Transverse colon (tissue), 4 donors: ENCODE measurements at regions not wholly inside any gene's neighbourhood (a gene's known extent, or its start where the extent isn't known, plus 50 kb on each side); places are given as distances from the start of the nearest gene placed in this dataset.

Source experiments
- DNase-seq: peaks from one replicate; pipeline ENCODE4 v3.0.0-alpha.2; 2019
- H3K27ac ChIP-seq, 4 donors: fragments of 200-600 bp; sonication (generic); 2 replicates each; pipeline ENCODE4 v1.5.1; 2016 to 2018; ENCODE audit warnings: inconsistent platforms in 4 of 4
- H3K27me3 ChIP-seq: fragments of 200-600 bp; sonication (generic); 2 replicates; pipeline ENCODE4 v1.5.1; 2017; ENCODE audit warnings: inconsistent platforms
- H3K36me3 ChIP-seq, 4 donors: fragments of 200-600 bp; sonication (generic); 2 replicates each; pipeline ENCODE4 v1.5.1; 2017 to 2019; ENCODE audit warnings: inconsistent platforms in 4 of 4
- H3K4me1 ChIP-seq, 4 donors: fragments of 200-600 bp; sonication (generic); 2 replicates each; pipeline ENCODE4 v1.5.1; 2017 to 2020; ENCODE audit warnings: inconsistent platforms in 4 of 4
- H3K4me3 ChIP-seq, 4 donors: fragments of 200-600 bp; sonication (generic); 1 replicate in 1 of 4; 2 replicates in 3 of 4; pipeline versions ENCODE4 v1.5.1 to v1.6.1; 2017 to 2019; ENCODE audit warnings: inconsistent platforms in 4 of 4
- H3K9me3 ChIP-seq, 2 donors: fragments of 200-600 bp; sonication (generic); 2 replicates each; pipeline ENCODE4 v1.5.1; 2017 to 2019; ENCODE audit warnings: inconsistent platforms in 2 of 2
- EP300 ChIP-seq: sonication (generic); formaldehyde crosslinking; IDR thresholded peaks from one replicate; pipeline ENCODE4 v1.6.1; 2017; ENCODE audit warnings: antibody characterized with exemption, low read depth
- POLR2A ChIP-seq: fragments of 450-650 bp; IDR thresholded peaks from one replicate; pipeline ENCODE4 v1.6.1; 2016; ENCODE audit warnings: antibody characterized with exemption, mild to moderate bottlenecking, moderate library complexity
- POLR2AphosphoS5 ChIP-seq, 3 donors: sonication (generic); formaldehyde crosslinking; IDR thresholded peaks; one replicate each; pipeline ENCODE4 v1.6.1; 2016; ENCODE audit warnings: antibody characterized with exemption in 3 of 3
- WGBS, 2 donors: methylation state at CpG; one replicate each; pipeline ENCODE4 v1.1.5; 2018; ENCODE audit warnings: low coverage in 1 of 2; 5-methylcytosine and 5-hydroxymethylcytosine counted together
- in situ Hi-C, 4 donors: fragments of 200-750 bp; cut with MboI; loops; one replicate each; pipeline versions ENCODE4 v1.15.0 to v1.15.1; 2017; ENCODE audit warnings: low sequenced_read_pairs in 3 of 4, low pct_ligation_motif_present in 1 of 4, low pct_unique_long_range_greater_than_20kb in 1 of 4
- intact Hi-C: fragments of 100-400 bp; cut with DNase I; formaldehyde crosslinking; loops from one replicate; pipeline ENCODE4 v1.15.1; 2023; ENCODE audit warnings: low total_unique reads
- TF ChIP-seq, protein P1 (sequence below), 5 experiments: fragments of 200-600 bp in 3 of 5; fragments of 450-650 bp in 2 of 5; sonication (generic) in 3 of 5; IDR thresholded peaks; 1 replicate in 2 of 5; 2 replicates in 3 of 5; pipeline ENCODE4 v1.5.1; 2016 to 2017; ENCODE audit warnings: antibody characterized with exemption in 5 of 5, inconsistent platforms in 3 of 5, mild to moderate bottlenecking in 2 of 5, moderate library complexity in 1 of 5

- no peaks in the 10 kb centered on the region for H3K27me3 ChIP-seq
- DNase-seq, result no peak
- WGBS, 2 donors, result 79 to 85% methylated on average over 6 to 7 of the region's 7 CpGs
- intact Hi-C loops (no loop called here), in situ Hi-C loops (no loop called here)
- TF ChIP-seq POLR2AphosphoS5 (IDR thresholded peaks at IDR 0.05), result no peak
- no peak for TF ChIP-seq POLR2A
- TF ChIP-seq EP300, result no peak
- TF ChIP-seq, protein P1, sequence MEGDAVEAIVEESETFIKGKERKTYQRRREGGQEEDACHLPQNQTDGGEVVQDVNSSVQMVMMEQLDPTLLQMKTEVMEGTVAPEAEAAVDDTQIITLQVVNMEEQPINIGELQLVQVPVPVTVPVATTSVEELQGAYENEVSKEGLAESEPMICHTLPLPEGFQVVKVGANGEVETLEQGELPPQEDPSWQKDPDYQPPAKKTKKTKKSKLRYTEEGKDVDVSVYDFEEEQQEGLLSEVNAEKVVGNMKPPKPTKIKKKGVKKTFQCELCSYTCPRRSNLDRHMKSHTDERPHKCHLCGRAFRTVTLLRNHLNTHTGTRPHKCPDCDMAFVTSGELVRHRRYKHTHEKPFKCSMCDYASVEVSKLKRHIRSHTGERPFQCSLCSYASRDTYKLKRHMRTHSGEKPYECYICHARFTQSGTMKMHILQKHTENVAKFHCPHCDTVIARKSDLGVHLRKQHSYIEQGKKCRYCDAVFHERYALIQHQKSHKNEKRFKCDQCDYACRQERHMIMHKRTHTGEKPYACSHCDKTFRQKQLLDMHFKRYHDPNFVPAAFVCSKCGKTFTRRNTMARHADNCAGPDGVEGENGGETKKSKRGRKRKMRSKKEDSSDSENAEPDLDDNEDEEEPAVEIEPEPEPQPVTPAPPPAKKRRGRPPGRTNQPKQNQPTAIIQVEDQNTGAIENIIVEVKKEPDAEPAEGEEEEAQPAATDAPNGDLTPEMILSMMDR (IDR thresholded peaks at IDR 0.05), result no peak
- H3K9me3 ChIP-seq, result no peaks in the 10 kb centered on the region
- H3K27ac ChIP-seq, result no peak overlapping the region
- no peaks in the 10 kb centered on the region for H3K36me3 ChIP-seq
- peaks cover 0 to 12% (median 5%) of the 10 kb centered on the region in 4 donors for H3K4me1 ChIP-seq
- no peak overlapping the region for H3K4me3 ChIP-seq
These were observed 57.8 kb upstream of the CTAGE1 start for GRCh38 chr18:22475426-22476100.

- in situ Hi-C loops (no loop called here), intact Hi-C loops (no loop called here)
- no peak overlapping the region for H3K27ac ChIP-seq
- no peaks in the 10 kb centered on the region for H3K4me1 ChIP-seq
- 100% methylated on average over 1 of the region's 1 CpG; no CpG with 5 or more reads in 1 of the 2 donors for WGBS, 2 donors
- H3K36me3 ChIP-seq, result no peaks in the 10 kb centered on the region
- H3K9me3 ChIP-seq, result no peaks in the 10 kb centered on the region
- no peak for DNase-seq
- no peak for TF ChIP-seq POLR2AphosphoS5 (IDR thresholded peaks at IDR 0.05)
- TF ChIP-seq, protein P1 (IDR thresholded peaks at IDR 0.05), result no peak
- TF ChIP-seq EP300, result no peak
- no peak for TF ChIP-seq POLR2A
- H3K4me3 ChIP-seq, result no peak overlapping the region
- H3K27me3 ChIP-seq, result no peaks in the 10 kb centered on the region
These were observed 59.5 kb upstream of the CTAGE1 start for GRCh38 chr18:22477222-22477621.

GRCh38 chr18:22482948-22483347 lies 65.2 kb upstream of the CTAGE1 start:
- Histone ChIP-seq H3K9me3 (no peaks in the 10 kb centered on the region), H3K4me1 (peaks cover 0 to 1% (median 0%) of the 10 kb centered on the region in 4 donors), H3K27ac (no peak overlapping the region), H3K27me3 (no peaks in the 10 kb centered on the region), H3K36me3 (no peaks in the 10 kb centered on the region), H3K4me3 (no peak overlapping the region)
- intact Hi-C loops (no loop called here), in situ Hi-C loops (no loop called here)
- no peak for DNase-seq
- WGBS, 2 donors, result 76 to 81% methylated on average over 3 of the region's 3 CpGs
- TF ChIP-seq EP300 (no peak), POLR2A (no peak), POLR2AphosphoS5 (IDR thresholded peaks at IDR 0.05) (no peak)
- TF ChIP-seq, protein P1 (IDR thresholded peaks at IDR 0.05), result no peak

DNA sequence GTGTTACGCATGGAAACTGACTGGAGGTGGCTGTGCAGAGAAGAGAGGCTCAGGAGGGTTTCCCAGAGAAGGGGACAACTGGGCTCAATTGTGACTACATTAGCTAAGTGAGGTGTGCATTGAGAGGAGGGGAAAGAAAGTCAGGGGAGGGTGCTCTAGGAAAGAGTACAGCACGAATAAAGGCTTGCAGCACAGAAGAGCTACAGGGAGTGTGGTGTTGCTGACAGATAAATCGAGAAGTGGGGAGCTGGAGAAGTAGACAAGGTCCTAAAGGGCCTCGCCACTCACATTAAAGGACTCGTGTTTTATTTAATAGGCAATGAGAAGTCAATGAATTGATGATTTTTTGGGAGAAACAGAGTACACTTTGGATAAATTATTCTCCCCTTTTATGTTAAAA lies 65.7 kb upstream of the CTAGE1 start:
- WGBS, 2 donors, result 82 to 89% methylated on average over 5 of the region's 5 CpGs
- in situ Hi-C loops (no loop called here), intact Hi-C loops (no loop called here)
- H3K27ac ChIP-seq, result no peak overlapping the region
- peaks cover 0 to 5% (median 2%) of the 10 kb centered on the region in 4 donors for H3K4me1 ChIP-seq
- H3K4me3 ChIP-seq, result no peak overlapping the region
- no peak for DNase-seq
- TF ChIP-seq EP300 (no peak), POLR2AphosphoS5 (IDR thresholded peaks at IDR 0.05) (no peak), POLR2A (no peak)
- TF ChIP-seq, protein P1 (IDR thresholded peaks at IDR 0.05), result no peak
- H3K9me3 ChIP-seq, result no peaks in the 10 kb centered on the region
- H3K36me3 ChIP-seq, result no peaks in the 10 kb centered on the region
- no peaks in the 10 kb centered on the region for H3K27me3 ChIP-seq
